HCT116 (cell line): ENCODE measurements at regions not wholly inside any gene's neighbourhood (a gene's known extent, or its start where the extent isn't known, plus 50 kb on each side); places are given as distances from the start of the nearest gene placed in this dataset.

Experiments used
- ATAC-seq: fragments of 200-7000 bp; cut with Tn5 transposase; 2 replicates; pipeline ENCODE4 v1.9.1; 2020; ENCODE audit warnings: mild to moderate bottlenecking, moderate library complexity
- BruUV-seq: library from RNA; stranded (reverse); fragments of 400-500 nt; replicated peaks from 2 replicates; lab custom pipeline; 2021; lab: Mats Ljungman, UMichigan
- CTCF ChIA-PET: fragments of 300-600 bp; sonication (Branson Sonifier 250); formaldehyde crosslinking; loops from one replicate; lab custom pipeline; 2021; ENCODE audit warnings: antibody characterized with exemption; lab: Charles Lee
- POLR2A ChIA-PET: fragments of 300-600, 350-600 bp; sonication (Branson Sonifier 250); formaldehyde crosslinking; loops from one replicate; lab custom pipeline; 2021; ENCODE audit warnings: antibody characterized with exemption; lab: Charles Lee
- RAD21 ChIA-PET, 2 experiments: fragments of 300-600 bp; sonication (Branson Sonifier 250); formaldehyde crosslinking; loops; one replicate each; lab custom pipeline; 2023; ENCODE audit warnings: low total read pairs in 2 of 2; ENCODE audit not compliant: uncharacterized antibody in 2 of 2, unreplicated experiment in 2 of 2, low non-redundant PET in 1 of 2; lab: Charles Lee
- DNase-seq: peaks from one replicate; pipeline ENCODE4 v3.0.0-alpha.2; 2010; ENCODE audit warnings: low read depth, low spot score
- H2AFZ ChIP-seq: fragments of 200-600 bp; shearing (Covaris generic), sonication (generic); 2 replicates; pipeline ENCODE4 v1.6.1; 2017; ENCODE audit warnings: low read depth, mixed run types, mixed read lengths, antibody characterized with exemption, low read length; ENCODE audit not compliant: poor library complexity, severe bottlenecking
- H3K27ac ChIP-seq: 2 replicates; pipeline ENCODE4 v1.5.1; 2012; ENCODE audit warnings: low read depth, low read length
- H3K27me3 ChIP-seq: fragments of 200-600 bp; sonication (generic); 2 replicates; pipeline ENCODE4 v1.6.1; 2016; ENCODE audit warnings: mixed run types, low read length, mixed read lengths; ENCODE audit not compliant: insufficient read depth
- H3K36me3 ChIP-seq, 2 experiments: fragments of 200-500 bp in 1 of 2; fragments of 200-600 bp in 1 of 2; sonication (Bioruptor generic) in 1 of 2; sonication (generic) in 1 of 2; 2 replicates each; pipeline versions ENCODE4 v1.5.1 to v1.6.1; 2014 to 2016; ENCODE audit warnings: low read length in 2 of 2, inconsistent platforms in 1 of 2, mixed read lengths in 1 of 2, mixed run types in 1 of 2; ENCODE audit not compliant: insufficient read depth in 2 of 2, control insufficient read depth in 1 of 2
- H3K4me1 ChIP-seq, 2 experiments: fragments of 200-600 bp in 1 of 2; sonication (generic) in 1 of 2; 2 replicates each; pipeline versions ENCODE4 v1.5.1 to v1.6.1; 2012 to 2017; ENCODE audit warnings: low read length in 2 of 2, inconsistent platforms in 1 of 2, mild to moderate bottlenecking in 1 of 2, mixed read lengths in 1 of 2, mixed run types in 1 of 2, moderate library complexity in 1 of 2; ENCODE audit not compliant: insufficient read depth in 2 of 2, control insufficient read depth in 1 of 2
- H3K4me2 ChIP-seq: fragments of 200-600 bp; sonication (generic); 2 replicates; pipeline ENCODE4 v1.6.1; 2017; ENCODE audit warnings: mixed run types, low read length, mixed read lengths
- H3K4me3 ChIP-seq, 2 experiments: fragments of 200-600 bp in 1 of 2; sonication (generic) in 1 of 2; replicated peaks in 1 of 2; 2 replicates each; pipeline ENCODE4 v1.5.1; 2011 to 2016; ENCODE audit warnings: low read length in 2 of 2, control low read depth in 1 of 2, low read depth in 1 of 2, mild to moderate bottlenecking in 1 of 2, mixed read lengths in 1 of 2, mixed run types in 1 of 2
- H3K79me2 ChIP-seq: fragments of 200-600 bp; sonication (generic); 2 replicates; pipeline ENCODE4 v1.6.1; 2017; ENCODE audit warnings: mild to moderate bottlenecking, mixed run types, low read length, moderate library complexity, mixed read lengths; ENCODE audit not compliant: insufficient read depth
- H3K9ac ChIP-seq: fragments of 200-600 bp; sonication (generic); 2 replicates; pipeline ENCODE4 v1.6.1; 2016; ENCODE audit warnings: low read length, mixed read lengths
- H3K9me2 ChIP-seq: fragments of 200-600 bp; sonication (generic), shearing (Covaris generic); 2 replicates; pipeline ENCODE4 v1.6.1; 2017; ENCODE audit warnings: mixed run types, mild to moderate bottlenecking, moderate library complexity; ENCODE audit not compliant: insufficient read depth
- H3K9me3 ChIP-seq, 2 experiments: fragments of 200-500 bp in 1 of 2; fragments of 200-600 bp in 1 of 2; sonication (Bioruptor generic) in 1 of 2; sonication (generic) in 1 of 2; 2 replicates each; pipeline ENCODE4 v1.6.1; 2014 to 2017; ENCODE audit warnings: low read length in 2 of 2, mixed read lengths in 2 of 2, inconsistent platforms in 1 of 2, low read depth in 1 of 2, mild to moderate bottlenecking in 1 of 2, mixed run types in 1 of 2, moderate library complexity in 1 of 2; ENCODE audit not compliant: control insufficient read depth in 1 of 2, insufficient read depth in 1 of 2
- H4K20me1 ChIP-seq: fragments of 200-600 bp; sonication (generic), shearing (Covaris generic); 2 replicates; pipeline ENCODE4 v1.6.1; 2017; ENCODE audit warnings: mixed run types, mild to moderate bottlenecking, moderate library complexity; ENCODE audit not compliant: insufficient read depth
- CBX3 ChIP-seq: IDR thresholded peaks from 2 replicates; pipeline ENCODE4 v1.6.1; 2012; ENCODE audit warnings: low read depth
- CEBPB ChIP-seq: IDR thresholded peaks from 2 replicates; pipeline ENCODE4 v1.6.1; 2012; ENCODE audit warnings: low read depth
- EGR1 ChIP-seq: IDR thresholded peaks from 2 replicates; pipeline ENCODE4 v1.6.1; 2012; ENCODE audit warnings: low read depth
- ELF1 ChIP-seq: IDR thresholded peaks from 2 replicates; pipeline ENCODE4 v1.6.1; 2012; ENCODE audit warnings: low read depth, borderline replicate concordance
- EZH2phosphoT487 ChIP-seq: fragments of 200-600 bp; IDR thresholded peaks from 2 replicates; pipeline ENCODE4 v1.6.1; 2018; ENCODE audit warnings: antibody characterized with exemption, borderline replicate concordance
- FOSL1 ChIP-seq: IDR thresholded peaks from 2 replicates; pipeline ENCODE4 v1.6.1; 2012; ENCODE audit warnings: low read depth
- POLR2A ChIP-seq: IDR thresholded peaks from 2 replicates; pipeline ENCODE4 v1.7.0; 2011; ENCODE audit warnings: borderline replicate concordance; ENCODE audit not compliant: insufficient read depth, insufficient read length; ENCODE audit errors: extremely low read depth
- POLR2AphosphoS5 ChIP-seq: IDR thresholded peaks from 2 replicates; pipeline ENCODE4 v1.6.1; 2011; ENCODE audit warnings: mild to moderate bottlenecking, low read depth, low read length, moderate library complexity
- REST ChIP-seq: IDR thresholded peaks from 2 replicates; pipeline ENCODE4 v1.6.1; 2012; ENCODE audit warnings: low read depth
- SIN3A ChIP-seq: IDR thresholded peaks from 2 replicates; pipeline ENCODE4 v1.6.1; 2012; ENCODE audit warnings: low read depth
- TCF7L2 ChIP-seq: IDR thresholded peaks from 2 replicates; pipeline ENCODE4 v1.7.0; 2011; ENCODE audit warnings: borderline replicate concordance, inconsistent platforms; ENCODE audit not compliant: insufficient read depth, insufficient read length; ENCODE audit errors: extremely low read depth
- ZFX ChIP-seq: fragments of 450-650 bp; IDR thresholded peaks from 2 replicates; pipeline ENCODE4 v1.6.1; 2017
- ZNF274 ChIP-seq: fragments of 200-500 bp; sonication (Bioruptor generic); IDR thresholded peaks from 2 replicates; pipeline ENCODE4 v1.6.1; 2014; ENCODE audit warnings: mild to moderate bottlenecking, low read depth, low read length, inconsistent platforms
- intact Hi-C: fragments of 100-400 bp; cut with micrococcal nuclease; formaldehyde crosslinking; loops from 2 replicates; pipeline ENCODE4 v1.10.0; 2022
- TF ChIP-seq, protein P1 (sequence below), 3 experiments: fragments of 200-600 bp in 1 of 3; sonication (generic) in 1 of 3; IDR thresholded peaks in 2 of 3; conservative IDR thresholded peaks in 1 of 3; 2 replicates each; pipeline ENCODE4 v1.5.1; 2012 to 2017; ENCODE audit warnings: low read depth in 2 of 3, low read length in 2 of 3, antibody characterized with exemption in 1 of 3, borderline replicate concordance in 1 of 3, control low read depth in 1 of 3, mild to moderate bottlenecking in 1 of 3, mixed read lengths in 1 of 3, mixed run types in 1 of 3, moderate library complexity in 1 of 3; ENCODE audit not compliant: insufficient read depth in 1 of 3
- TF ChIP-seq, protein P2 (sequence below): IDR thresholded peaks from 2 replicates; pipeline ENCODE4 v1.6.1; 2011; ENCODE audit warnings: mild to moderate bottlenecking, low read length, moderate library complexity; ENCODE audit not compliant: insufficient replicate concordance; ENCODE audit errors: extremely low read depth

- H3K79me2 ChIP-seq: no peaks in the 10 kb centered on the region
Observed at GRCh38 chr2:153543635-153544071, 65.1 kb upstream of the RPRM start.

GRCh38 chr2:153546358-153546757 lies 67.8 kb upstream of the RPRM start:
- H3K79me2 ChIP-seq: no peaks in the 10 kb centered on the region
- no peak overlapping the region for H3K27ac ChIP-seq
- intact Hi-C loops: no loop called here
- no peak for DNase-seq
- H3K36me3 ChIP-seq: no peaks in the 10 kb centered on the region
- ATAC-seq: no peak
- no peak overlapping the region for H3K9ac ChIP-seq
- RAD21 ChIA-PET: no interaction called here
- no peaks in the 10 kb centered on the region for H3K9me3 ChIP-seq
- POLR2A ChIA-PET: no interaction called here
- no peaks in the 10 kb centered on the region for H3K9me2 ChIP-seq
- H3K27me3 ChIP-seq: no peaks in the 10 kb centered on the region
- H3K4me3 ChIP-seq: no peak overlapping the region
- no TSS peak for BruUV-seq
- H2AFZ ChIP-seq: no peak overlapping the region
- H3K4me1 ChIP-seq: no peaks in the 10 kb centered on the region
- no peak overlapping the region for H3K4me2 ChIP-seq
- no peaks in the 10 kb centered on the region for H4K20me1 ChIP-seq
- CTCF ChIA-PET: no interaction called here
- no peak for TF ChIP-seq CBX3
- no peak for TF ChIP-seq POLR2A
- no peak for TF ChIP-seq EGR1
- TF ChIP-seq CEBPB: no peak
- no peak for TF ChIP-seq TCF7L2
- no peak for TF ChIP-seq ELF1
- TF ChIP-seq, protein P1, sequence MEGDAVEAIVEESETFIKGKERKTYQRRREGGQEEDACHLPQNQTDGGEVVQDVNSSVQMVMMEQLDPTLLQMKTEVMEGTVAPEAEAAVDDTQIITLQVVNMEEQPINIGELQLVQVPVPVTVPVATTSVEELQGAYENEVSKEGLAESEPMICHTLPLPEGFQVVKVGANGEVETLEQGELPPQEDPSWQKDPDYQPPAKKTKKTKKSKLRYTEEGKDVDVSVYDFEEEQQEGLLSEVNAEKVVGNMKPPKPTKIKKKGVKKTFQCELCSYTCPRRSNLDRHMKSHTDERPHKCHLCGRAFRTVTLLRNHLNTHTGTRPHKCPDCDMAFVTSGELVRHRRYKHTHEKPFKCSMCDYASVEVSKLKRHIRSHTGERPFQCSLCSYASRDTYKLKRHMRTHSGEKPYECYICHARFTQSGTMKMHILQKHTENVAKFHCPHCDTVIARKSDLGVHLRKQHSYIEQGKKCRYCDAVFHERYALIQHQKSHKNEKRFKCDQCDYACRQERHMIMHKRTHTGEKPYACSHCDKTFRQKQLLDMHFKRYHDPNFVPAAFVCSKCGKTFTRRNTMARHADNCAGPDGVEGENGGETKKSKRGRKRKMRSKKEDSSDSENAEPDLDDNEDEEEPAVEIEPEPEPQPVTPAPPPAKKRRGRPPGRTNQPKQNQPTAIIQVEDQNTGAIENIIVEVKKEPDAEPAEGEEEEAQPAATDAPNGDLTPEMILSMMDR (IDR thresholded peaks at IDR 0.05 in 2 of 3, conservative IDR thresholded peaks at IDR 0.05 in 1 of 3; ENCODE audit: borderline replicate concordance in 1 of 3, insufficient read depth in 1 of 3, low read depth in 2 of 3, low read length in 2 of 3): no peak
- TF ChIP-seq REST: no peak
- TF ChIP-seq ZFX: no peak
- TF ChIP-seq ZNF274: no peak
- no peak for TF ChIP-seq SIN3A
- no peak for TF ChIP-seq FOSL1
- TF ChIP-seq POLR2AphosphoS5: no peak
- TF ChIP-seq, protein P2, sequence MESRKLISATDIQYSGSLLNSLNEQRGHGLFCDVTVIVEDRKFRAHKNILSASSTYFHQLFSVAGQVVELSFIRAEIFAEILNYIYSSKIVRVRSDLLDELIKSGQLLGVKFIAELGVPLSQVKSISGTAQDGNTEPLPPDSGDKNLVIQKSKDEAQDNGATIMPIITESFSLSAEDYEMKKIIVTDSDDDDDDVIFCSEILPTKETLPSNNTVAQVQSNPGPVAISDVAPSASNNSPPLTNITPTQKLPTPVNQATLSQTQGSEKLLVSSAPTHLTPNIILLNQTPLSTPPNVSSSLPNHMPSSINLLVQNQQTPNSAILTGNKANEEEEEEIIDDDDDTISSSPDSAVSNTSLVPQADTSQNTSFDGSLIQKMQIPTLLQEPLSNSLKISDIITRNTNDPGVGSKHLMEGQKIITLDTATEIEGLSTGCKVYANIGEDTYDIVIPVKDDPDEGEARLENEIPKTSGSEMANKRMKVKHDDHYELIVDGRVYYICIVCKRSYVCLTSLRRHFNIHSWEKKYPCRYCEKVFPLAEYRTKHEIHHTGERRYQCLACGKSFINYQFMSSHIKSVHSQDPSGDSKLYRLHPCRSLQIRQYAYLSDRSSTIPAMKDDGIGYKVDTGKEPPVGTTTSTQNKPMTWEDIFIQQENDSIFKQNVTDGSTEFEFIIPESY: no peak

More at GRCh38 chr2:153543635-153544071, 65.1 kb upstream of the RPRM start:
- no peaks in the 10 kb centered on the region; a peak in 1 of 4 replicates for H3K9me3 ChIP-seq
- TF ChIP-seq EZH2phosphoT487: no peak
- TF ChIP-seq, all 23 proteins: peak for 0
- RAD21 ChIA-PET: no interaction called here
- Histone ChIP-seq H3K27me3 (no peaks in the 10 kb centered on the region), H2AFZ (no peak overlapping the region), H3K4me2 (no peak overlapping the region), H3K9ac (no peak overlapping the region), H3K4me1 (no peaks in the 10 kb centered on the region), H3K9me2 (no peaks in the 10 kb centered on the region), H3K4me3 (no peak overlapping the region), H4K20me1 (no peaks in the 10 kb centered on the region), H3K36me3 (no peaks in the 10 kb centered on the region), H3K27ac (no peak overlapping the region)
- DNase-seq (no peak), ATAC-seq (no peak)
- intact Hi-C loops: no loop called here
- CTCF ChIA-PET: no interaction called here
- BruUV-seq: no TSS peak
- POLR2A ChIA-PET: no interaction called here
